ENCODE measurements at regions not wholly inside any gene's neighbourhood (a gene's known extent, or its start where the extent isn't known, plus 50 kb on each side); places are given as distances from the start of the nearest gene placed in this dataset.

- TF ChIP-seq CTCF (conservative IDR thresholded peaks at IDR 0.05; ENCODE audit: low read depth, low read length) = no peak
- TF ChIP-seq EZH2phosphoT487 (IDR thresholded peaks at IDR 0.05; ENCODE audit: borderline replicate concordance, low read length) = no peak
- no peak for TF ChIP-seq EZH2 (IDR thresholded peaks at IDR 0.05; ENCODE audit: low read length, unreplicated experiment)
Observed at GRCh38 chr10:130780763-130781162, 530.8 kb downstream of the TCERG1L start.
